Inflammatory macrophage treated with lipopolysaccharide for 4 hours (primary cell): ENCODE measurements at regions not wholly inside any gene's neighbourhood (a gene's known extent, or its start where the extent isn't known, plus 50 kb on each side); places are given as distances from the start of the nearest gene placed in this dataset.

Source experiments
- DNase-seq: peaks from one replicate; pipeline ENCODE4 v3.0.0-alpha.2; 2020

- no peak for DNase-seq
Measured at GRCh38 chr2:134149904-134150303, 104.0 kb upstream of the MGAT5 start.

GRCh38 chr2:134150760-134151159, 103.1 kb upstream of the MGAT5 start:
- DNase-seq, result no peak

GRCh38 chr2:134152045-134153010, 101.5 kb upstream of the MGAT5 start:
- DNase-seq, result peak; percentile 79

GRCh38 chr2:134153294-134153880, 100.5 kb upstream of the MGAT5 start:
- DNase-seq, result peak; percentile 31

GRCh38 chr2:134154246-134154645, 99.6 kb upstream of the MGAT5 start:
- DNase-seq, result peak; percentile 81

GRCh38 chr2:134155134-134155533, 98.7 kb upstream of the MGAT5 start:
- DNase-seq, result peak; percentile 71

GRCh38 chr2:134158295-134158694, 95.6 kb upstream of the MGAT5 start:
- no peak for DNase-seq

GRCh38 chr2:134161170-134161547, 92.7 kb upstream of the MGAT5 start:
- DNase-seq, result no peak

- no peak for DNase-seq
Measured at GRCh38 chr2:134163336-134163735, 90.5 kb upstream of the MGAT5 start.

- DNase-seq, result no peak
Measured at GRCh38 chr2:134164306-134164705, 89.6 kb upstream of the MGAT5 start.

GRCh38 chr2:134167015-134167414, 86.9 kb upstream of the MGAT5 start:
- peak; percentile 15 for DNase-seq

GRCh38 chr2:134169788-134170187, 84.1 kb upstream of the MGAT5 start:
- DNase-seq, result no peak

GRCh38 chr2:134170294-134170693, 83.6 kb upstream of the MGAT5 start:
- no peak for DNase-seq

GRCh38 chr2:134170700-134171099, 83.2 kb upstream of the MGAT5 start:
- no peak for DNase-seq

- no peak for DNase-seq
Measured at GRCh38 chr2:134173338-134174016, 80.4 kb upstream of the MGAT5 start.

GRCh38 chr2:134174711-134175110, 79.2 kb upstream of the MGAT5 start:
- no peak for DNase-seq

GRCh38 chr2:134175834-134176233, 78.0 kb upstream of the MGAT5 start:
- no peak for DNase-seq

- DNase-seq, result no peak
Measured at GRCh38 chr2:134177351-134177931, 76.4 kb upstream of the MGAT5 start.

GRCh38 chr2:134178138-134178877, 75.6 kb upstream of the MGAT5 start:
- DNase-seq, result peak; percentile 17

GRCh38 chr2:134181219-134181618, 72.7 kb upstream of the MGAT5 start:
- no peak for DNase-seq

- no peak for DNase-seq
Measured at GRCh38 chr2:134183679-134184078, 70.2 kb upstream of the MGAT5 start.

GRCh38 chr2:134185639-134186038, 68.2 kb upstream of the MGAT5 start:
- DNase-seq, result no peak
